Nephron progenitor cell (in vitro differentiated cells): ENCODE measurements at regions not wholly inside any gene's neighbourhood (a gene's known extent, or its start where the extent isn't known, plus 50 kb on each side); places are given as distances from the start of the nearest gene placed in this dataset.

ENCODE experiments used
- DNase-seq: peaks from one replicate; pipeline ENCODE4 v3.0.0; 2021
- H3K27ac Mint-ChIP-seq: 2 replicates; pipeline ENCODE4 v1.8.0; 2021; ENCODE audit warnings: mild to moderate bottlenecking, moderate library complexity, mixed read lengths
- H3K27me3 Mint-ChIP-seq: 2 replicates; pipeline ENCODE4 v1.8.0; 2021; ENCODE audit warnings: mild to moderate bottlenecking, low read depth, mixed read lengths; ENCODE audit not compliant: poor library complexity
- H3K36me3 Mint-ChIP-seq: 2 replicates; pipeline ENCODE4 v1.8.0; 2021; ENCODE audit warnings: low read depth, mixed read lengths
- H3K4me1 Mint-ChIP-seq: 2 replicates; pipeline ENCODE4 v1.8.0; 2021; ENCODE audit warnings: mixed read lengths
- H3K4me3 Mint-ChIP-seq: 2 replicates; pipeline ENCODE4 v1.8.0; 2021; ENCODE audit warnings: mild to moderate bottlenecking, moderate library complexity, mixed read lengths
- H3K9me3 Mint-ChIP-seq: 2 replicates; pipeline ENCODE4 v1.8.0; 2021; ENCODE audit warnings: mild to moderate bottlenecking, moderate library complexity, mixed read lengths
- CTCF ChIP-seq: fragments of 200-600 bp; sonication (generic); IDR thresholded peaks from 2 replicates; pipeline ENCODE4 v1.5.0; 2021; ENCODE audit warnings: antibody characterized with exemption

- Mint-ChIP-seq H3K9me3 (no peaks in the 10 kb centered on the region), H3K27me3 (peaks cover 3% of the 10 kb centered on the region), H3K4me3 (no peak overlapping the region), H3K27ac (no peak overlapping the region), H3K36me3 (no peaks in the 10 kb centered on the region), H3K4me1 (no peaks in the 10 kb centered on the region)
- no peak for TF ChIP-seq CTCF
- DNase-seq: no peak
Measured at GRCh38 chr5:26427281-26427680, 611.1 kb downstream of the CDH9 start.

- H3K9me3 Mint-ChIP-seq: no peaks in the 10 kb centered on the region
- H3K4me1 Mint-ChIP-seq: no peaks in the 10 kb centered on the region
- no peaks in the 10 kb centered on the region for H3K36me3 Mint-ChIP-seq
Measured at GRCh38 chr5:26419987-26420386, 618.4 kb downstream of the CDH9 start.

GRCh38 chr5:26416911-26417310 is 621.5 kb downstream of the CDH9 start:
- Mint-ChIP-seq H3K9me3 (no peaks in the 10 kb centered on the region), H3K27ac (no peak overlapping the region), H3K4me3 (no peak overlapping the region), H3K4me1 (no peaks in the 10 kb centered on the region), H3K36me3 (no peaks in the 10 kb centered on the region), H3K27me3 (no peaks in the 10 kb centered on the region)
- no peak for DNase-seq
- TF ChIP-seq CTCF: no peak

More at GRCh38 chr5:26419987-26420386, 618.4 kb downstream of the CDH9 start:
- no peak for DNase-seq
- no peak for TF ChIP-seq CTCF
- Mint-ChIP-seq H3K27me3 (no peaks in the 10 kb centered on the region), H3K4me3 (no peak overlapping the region), H3K27ac (no peak overlapping the region)

- Mint-ChIP-seq H3K4me3 (no peak overlapping the region), H3K4me1 (no peaks in the 10 kb centered on the region), H3K27me3 (no peaks in the 10 kb centered on the region), H3K36me3 (no peaks in the 10 kb centered on the region), H3K27ac (no peak overlapping the region), H3K9me3 (peaks cover 3% of the 10 kb centered on the region)
- no peak for TF ChIP-seq CTCF
- no peak for DNase-seq
Measured at GRCh38 chr5:26415987-26416779, 622.2 kb downstream of the CDH9 start.

GRCh38 chr5:26390608-26391007 is 647.8 kb downstream of the CDH9 start:
- Mint-ChIP-seq H3K4me3 (no peak overlapping the region), H3K36me3 (no peaks in the 10 kb centered on the region), H3K9me3 (peaks cover 3% of the 10 kb centered on the region), H3K27ac (no peak overlapping the region), H3K4me1 (no peaks in the 10 kb centered on the region), H3K27me3 (no peaks in the 10 kb centered on the region)
- no peak for TF ChIP-seq CTCF
- no peak for DNase-seq

- Mint-ChIP-seq H3K9me3 (no peaks in the 10 kb centered on the region), H3K4me1 (no peaks in the 10 kb centered on the region), H3K36me3 (no peaks in the 10 kb centered on the region), H3K27ac (no peak overlapping the region), H3K4me3 (no peak overlapping the region), H3K27me3 (no peaks in the 10 kb centered on the region)
- TF ChIP-seq CTCF: no peak
- no peak for DNase-seq
Measured at GRCh38 chr5:26388976-26389375, 649.4 kb downstream of the CDH9 start.
